ENCODE measurements at regions not wholly inside any gene's neighbourhood (a gene's known extent, or its start where the extent isn't known, plus 50 kb on each side); places are given as distances from the start of the nearest gene placed in this dataset.

DNA sequence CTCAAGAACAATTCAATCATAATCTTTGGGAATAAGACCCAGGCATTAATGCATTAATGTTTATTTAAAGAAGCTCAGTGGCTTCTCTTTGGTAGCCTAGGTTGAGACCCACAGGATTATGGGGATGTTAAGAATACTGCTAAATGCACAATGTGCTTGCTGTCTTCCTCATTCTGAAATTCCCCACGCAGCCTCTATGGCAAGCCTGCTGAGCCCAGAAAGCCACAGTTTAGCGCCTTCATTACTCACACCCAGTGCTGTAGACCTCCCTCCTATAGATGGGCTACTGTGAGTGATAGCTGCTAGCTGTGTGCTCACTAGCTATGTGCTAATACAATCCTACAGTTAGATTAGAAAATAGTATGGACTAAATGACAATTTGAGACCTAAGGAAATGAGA, 90.6 kb downstream of the TNFSF13B start:
- DNase-seq: no peak

DNA sequence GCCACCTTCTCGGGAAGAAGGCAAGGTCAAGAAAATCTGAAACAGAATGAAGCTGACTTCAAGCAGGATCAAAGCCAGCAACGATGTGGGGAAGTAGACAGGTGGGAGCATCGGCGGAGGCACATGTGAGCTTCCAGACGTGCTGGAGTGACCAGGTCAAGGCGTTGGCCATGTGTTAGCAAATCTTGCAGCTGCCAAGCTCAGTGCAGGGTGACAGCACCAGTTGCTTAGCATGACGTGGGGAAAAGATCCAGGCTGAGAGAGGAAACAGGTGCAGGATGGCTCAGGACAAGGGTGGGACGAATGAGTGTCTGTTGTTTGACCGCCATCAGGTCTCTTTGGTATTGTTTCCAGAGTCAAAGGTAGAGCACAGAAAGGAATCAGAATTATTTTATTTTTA, 92.3 kb downstream of the TNFSF13B start:
- DNase-seq: no peak

DNA sequence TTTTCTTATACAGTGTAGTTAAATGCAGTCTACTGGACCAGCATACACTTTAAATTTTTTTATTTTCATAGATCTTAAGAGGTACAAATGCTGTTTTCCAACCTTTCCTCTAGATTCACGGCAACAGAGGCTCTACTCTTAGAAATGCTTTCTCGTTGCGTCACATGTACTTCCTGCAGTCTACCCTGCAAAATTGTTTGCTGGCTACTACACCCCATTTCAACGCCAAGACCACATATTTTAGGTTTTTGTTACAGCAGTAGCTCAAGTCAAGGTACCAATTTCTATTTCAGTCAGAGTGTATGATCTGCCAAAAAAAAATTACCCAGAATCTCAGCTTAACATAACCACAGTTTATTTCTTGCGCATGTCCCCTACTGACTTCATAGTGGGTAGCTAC, 94.1 kb downstream of the TNFSF13B start:
- DNase-seq: no peak

DNA sequence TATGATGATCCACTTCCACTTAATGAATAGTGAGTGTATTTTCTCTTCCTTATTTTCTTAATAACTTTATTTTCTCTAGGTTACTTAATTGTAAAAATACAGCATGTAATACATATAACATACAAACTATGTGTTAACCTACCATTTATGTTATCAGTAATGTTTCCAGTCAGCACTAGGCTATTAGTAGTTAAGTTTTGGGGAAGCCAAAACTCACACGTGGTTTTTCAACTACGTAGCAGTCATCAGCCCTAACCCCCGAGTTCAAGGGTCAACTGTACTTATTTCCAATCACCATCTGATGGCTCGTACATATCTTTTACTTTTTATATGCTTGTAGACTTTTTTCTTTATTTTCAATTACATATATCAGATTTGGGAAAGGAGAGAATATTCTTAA, 95.7 kb downstream of the TNFSF13B start:
- DNase-seq: no peak

DNA sequence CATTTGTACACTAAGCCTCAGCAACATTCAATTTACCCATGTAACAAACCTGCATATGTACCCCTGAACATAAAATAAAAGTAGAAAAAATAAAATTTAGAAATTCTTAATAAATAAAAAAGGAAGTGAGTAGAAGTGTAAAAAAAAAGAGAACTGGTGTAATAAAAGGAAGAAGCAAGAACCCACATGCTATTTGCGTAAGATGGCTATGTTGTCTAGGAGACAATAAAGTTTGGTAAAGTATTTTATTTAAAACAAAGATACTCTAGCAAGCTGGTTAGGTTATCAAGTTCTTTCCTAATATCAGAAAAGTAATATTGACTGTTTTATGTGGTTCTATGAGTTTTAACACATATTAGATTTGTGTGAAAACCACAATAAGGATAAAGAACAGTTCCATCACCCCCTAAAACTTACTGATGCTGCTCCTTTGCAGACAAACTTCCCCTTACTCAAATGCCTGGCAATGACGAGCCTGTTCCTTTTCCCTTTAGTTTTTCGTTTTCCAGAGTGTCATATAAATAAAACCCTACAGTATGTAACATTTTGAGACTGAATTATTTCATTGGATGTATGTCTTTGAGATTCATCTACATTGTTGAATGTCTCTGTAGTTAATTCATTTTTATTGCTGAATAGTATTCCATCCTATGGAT, 98.9 kb downstream of the TNFSF13B start:
- no peak for DNase-seq

DNA sequence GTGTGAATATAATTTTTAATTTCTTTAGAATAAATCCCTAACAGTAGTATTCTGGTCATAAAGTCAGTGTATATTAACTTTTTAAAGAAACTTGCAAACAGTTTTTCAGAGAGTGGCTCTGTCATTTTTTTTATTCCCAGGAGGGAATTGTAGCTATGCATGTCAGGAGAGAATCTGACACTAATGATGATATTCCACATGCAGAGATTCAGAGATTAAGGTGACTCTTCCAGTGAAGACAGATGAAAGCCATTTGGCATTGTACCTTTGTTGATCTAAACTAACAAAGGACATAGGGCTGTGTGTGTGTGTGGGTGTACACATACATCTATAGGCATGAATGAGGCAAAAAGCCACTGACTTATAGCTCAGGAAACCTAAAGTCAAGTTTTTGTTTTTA, 99.9 kb downstream of the TNFSF13B start:
- no peak for DNase-seq

DNA sequence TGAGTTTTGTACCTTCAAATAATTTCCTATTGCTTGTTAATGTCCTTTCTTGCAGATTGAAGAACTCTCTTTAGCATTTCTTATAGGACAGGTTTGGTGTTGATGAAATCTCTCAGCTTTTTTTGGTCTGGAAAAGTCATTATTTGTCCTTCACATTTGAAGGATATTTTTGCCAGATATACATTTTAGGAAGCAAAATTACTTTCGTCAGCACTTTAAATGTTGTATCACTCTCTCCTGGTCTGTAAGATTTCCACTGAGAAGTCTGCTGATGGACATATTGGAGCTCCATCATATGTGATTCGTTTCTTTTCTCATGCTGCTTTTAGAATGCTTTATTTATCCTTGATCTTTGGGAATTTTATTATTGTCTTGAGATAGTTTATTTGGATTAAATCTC, 105.5 kb downstream of the TNFSF13B start:
- no peak for DNase-seq

DNA sequence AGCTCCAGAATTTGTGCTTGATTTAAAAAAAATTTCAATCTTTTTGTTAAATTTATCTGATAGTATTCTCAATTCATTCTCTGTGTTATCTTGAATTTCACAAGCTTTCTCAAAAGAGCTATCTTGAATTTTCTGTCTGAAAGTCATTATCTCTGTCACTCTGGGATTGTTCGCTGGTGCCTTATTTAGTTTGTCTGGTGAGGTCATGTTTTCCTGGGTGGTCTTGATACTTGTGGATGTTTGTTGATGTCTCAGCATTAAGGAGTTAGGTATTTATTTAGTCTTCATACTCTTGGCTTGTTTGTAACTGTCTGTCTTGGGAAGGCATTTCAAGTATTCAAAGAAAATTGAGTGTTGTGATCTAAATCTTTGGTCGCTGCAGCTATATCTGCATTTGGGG, 106.3 kb downstream of the TNFSF13B start:
- no peak for DNase-seq

DNA sequence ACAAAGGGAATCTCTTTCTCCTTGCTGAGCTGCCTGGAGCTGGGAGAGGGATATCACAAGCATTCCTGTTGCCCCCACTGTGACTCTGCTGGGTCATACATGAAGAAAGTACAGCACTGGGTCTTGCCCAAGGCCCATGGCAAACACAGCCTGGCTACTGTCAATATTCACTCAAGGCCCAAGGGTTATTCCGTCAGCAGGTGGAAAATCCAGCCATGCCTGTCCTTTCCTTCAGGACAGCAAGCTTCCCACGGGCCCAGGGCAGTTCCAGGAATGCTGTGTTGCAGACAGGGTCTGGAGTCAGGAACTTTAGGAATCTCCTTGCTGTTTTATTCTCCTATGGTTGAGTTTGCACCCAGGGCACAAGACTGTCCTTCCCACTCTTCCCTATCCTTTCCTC, 106.8 kb downstream of the TNFSF13B start:
- no peak for DNase-seq

DNA sequence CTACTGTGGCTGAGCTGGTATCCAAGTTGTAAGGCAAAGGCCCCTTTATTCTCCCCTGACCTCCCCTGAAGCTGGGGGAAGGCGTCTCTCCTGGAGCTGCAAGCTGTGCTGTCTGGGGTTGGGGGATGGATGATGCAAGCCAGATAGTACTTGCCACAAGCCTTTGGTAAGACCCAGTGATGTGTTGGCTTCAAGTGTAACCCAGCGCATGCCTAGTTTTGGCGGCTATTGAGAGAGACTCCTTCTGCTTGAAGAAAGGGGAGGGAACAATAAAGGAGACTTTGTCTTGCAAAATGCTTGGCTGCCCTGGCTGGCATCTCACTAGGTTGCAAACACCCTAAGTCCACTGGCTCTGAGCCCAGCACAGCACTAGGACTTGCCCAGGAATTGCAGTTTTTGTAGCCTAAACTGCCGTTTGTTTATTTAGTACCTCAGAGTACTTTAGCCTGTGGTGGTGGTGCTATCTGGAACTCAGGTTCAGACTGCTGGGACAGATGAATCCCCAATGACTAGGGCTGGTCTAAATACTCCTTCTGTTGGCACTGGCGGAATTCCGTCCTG, 108.2 kb downstream of the TNFSF13B start:
- DNase-seq: no peak

DNA sequence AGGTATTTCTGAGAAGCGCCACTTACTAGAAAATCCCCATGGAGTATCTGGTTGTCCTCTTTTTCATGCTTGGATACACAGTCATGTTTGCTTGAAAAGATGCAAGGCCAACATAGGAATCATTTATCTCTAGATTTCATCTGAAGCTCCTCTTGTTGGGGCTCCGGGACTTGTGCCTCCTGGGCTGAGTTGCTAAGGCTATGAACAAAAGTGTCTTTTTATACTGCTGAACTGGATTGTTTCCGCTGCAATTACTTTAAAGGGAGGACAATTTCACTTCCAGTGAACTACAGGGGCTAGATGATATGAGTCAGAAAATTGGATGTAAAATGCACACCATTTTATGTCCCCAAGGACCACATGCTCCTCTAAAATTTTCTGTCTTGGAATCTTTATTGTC, 114.1 kb downstream of the TNFSF13B start:
- DNase-seq: no peak

DNA sequence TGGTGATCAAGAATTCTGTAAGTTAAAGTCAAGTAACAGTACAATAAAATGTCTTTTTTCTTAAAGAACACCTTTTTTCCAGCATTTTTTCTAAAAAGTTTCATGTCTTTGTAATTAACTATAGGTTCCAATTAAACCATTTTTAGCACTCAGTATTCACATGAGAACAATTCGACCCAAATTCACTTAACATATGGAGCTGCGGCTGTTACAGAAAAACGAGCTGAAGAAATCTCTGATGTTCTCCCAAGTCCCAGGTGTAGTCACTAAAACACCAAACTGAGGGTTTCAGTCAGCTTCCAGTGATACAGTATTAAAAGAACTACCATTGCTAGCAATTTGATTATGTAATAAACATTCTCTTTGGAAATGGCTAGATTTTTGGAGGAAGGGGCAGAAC, 117.6 kb downstream of the TNFSF13B start:
- DNase-seq: no peak

DNA sequence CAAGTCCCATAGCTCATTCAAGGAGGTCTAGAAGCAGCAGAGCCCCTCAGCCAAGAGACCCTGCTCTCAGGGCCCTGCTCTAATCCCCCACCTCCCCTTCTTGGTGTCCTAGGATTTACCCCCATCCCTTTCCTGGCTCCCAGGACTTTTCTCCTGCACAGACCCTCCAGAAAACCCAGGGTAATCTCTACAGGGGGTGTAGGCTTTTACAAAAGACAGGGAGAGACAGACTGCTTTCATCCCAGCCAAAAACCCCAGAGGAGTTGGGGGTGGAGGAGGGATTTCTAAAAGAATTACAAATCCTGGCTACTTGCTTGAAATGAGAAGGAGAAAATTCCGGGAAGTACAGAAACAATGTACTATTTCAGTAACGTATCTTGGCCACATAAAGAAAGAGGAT, 133.3 kb downstream of the TNFSF13B start:
- DNase-seq: no peak

DNA sequence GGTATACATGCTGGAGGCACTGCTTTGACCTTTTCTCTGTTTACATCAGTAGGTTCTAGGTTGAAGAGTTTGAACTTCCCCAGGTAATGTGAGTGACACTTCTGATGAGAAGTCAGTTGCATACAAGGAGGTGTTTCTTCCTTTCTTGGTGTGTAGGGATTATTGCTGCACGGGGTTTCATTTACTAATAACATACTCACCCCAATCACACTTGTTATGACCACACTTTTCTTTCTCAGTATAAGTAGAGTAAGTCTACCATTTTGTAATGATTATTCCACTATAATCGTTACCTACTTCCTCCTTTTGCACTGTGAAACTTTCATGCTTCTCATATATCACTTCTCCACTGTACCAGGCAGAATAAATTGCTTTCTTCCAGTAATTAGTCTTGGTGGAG, 138.0 kb downstream of the TNFSF13B start:
- DNase-seq: no peak

DNA sequence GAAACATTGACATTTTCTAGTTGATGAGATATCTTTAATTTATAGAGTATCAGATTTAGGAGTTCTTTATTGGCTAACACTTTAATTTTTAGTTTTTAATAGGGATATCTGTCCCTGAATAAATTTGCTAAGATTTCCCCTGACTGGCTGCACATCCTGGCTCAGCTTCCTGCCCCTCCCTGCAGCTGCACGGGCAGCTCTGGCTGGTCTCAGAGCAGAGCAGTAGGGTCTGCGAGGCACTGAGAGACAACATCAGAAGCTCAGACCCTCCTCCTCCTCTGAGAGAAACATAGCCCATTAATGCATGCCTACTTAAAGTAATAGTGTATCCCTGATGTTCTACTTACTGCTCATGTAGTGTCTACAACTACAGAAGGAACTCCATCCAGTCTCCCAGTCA, 139.2 kb downstream of the TNFSF13B start:
- DNase-seq: no peak

DNA sequence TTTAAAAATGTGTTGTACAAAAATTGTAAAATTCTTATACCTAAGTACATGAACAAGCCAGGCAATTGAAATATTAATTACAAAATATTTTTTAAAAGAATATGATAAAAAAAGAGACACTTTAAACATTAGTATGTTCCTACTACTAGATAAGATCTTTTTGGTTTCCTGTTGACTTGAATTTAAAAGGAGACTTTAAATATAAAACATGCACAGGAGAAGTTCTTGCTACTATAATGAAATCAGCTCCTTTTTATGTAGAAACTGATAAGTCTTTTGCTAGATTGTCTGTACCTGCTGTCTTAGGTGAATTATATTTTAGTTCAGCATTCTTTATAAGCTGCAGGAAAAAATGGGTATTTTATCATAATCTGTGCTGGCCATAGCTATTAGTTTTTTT, 140.2 kb downstream of the TNFSF13B start:
- no peak for DNase-seq

DNA sequence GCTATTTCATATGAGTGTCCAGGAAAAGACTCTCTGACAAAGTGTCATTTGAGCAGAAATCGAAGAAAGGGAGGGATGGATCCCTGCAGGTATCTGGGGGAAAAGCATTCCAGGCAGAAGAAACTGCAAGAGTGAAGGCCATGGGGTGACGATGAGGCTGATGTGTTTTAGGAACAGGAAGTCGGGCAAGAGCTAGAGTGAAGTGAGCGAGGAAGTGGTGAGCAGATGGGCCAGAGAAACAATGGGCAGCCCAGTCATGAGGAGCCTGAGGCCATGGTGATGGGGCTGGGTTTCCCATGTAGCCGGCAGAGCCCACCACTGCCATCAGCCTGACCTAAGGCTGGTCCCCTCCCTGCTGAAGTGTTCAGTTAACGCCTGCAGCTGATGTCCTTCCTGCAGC, 150.2 kb downstream of the TNFSF13B start:
- DNase-seq: no peak

DNA sequence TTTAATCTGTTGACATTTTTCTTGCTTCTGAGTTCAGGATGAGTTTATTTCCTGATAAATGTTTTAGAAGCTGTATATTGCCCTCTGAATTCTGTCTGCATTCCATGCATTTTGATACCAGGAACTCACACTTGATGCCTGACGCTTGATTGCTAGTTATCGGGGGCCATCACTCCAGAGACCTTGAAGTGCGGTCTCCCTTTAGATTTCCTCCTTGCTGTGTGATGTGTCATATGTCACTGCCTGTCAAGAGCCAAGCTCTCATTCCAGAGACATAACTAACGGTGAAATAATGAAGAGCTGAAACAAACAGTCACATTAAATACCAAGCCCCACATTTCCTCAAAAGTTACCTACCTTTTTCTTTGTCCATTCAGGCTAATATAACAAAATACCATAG, 155.5 kb downstream of the TNFSF13B start:
- no peak for DNase-seq

DNA sequence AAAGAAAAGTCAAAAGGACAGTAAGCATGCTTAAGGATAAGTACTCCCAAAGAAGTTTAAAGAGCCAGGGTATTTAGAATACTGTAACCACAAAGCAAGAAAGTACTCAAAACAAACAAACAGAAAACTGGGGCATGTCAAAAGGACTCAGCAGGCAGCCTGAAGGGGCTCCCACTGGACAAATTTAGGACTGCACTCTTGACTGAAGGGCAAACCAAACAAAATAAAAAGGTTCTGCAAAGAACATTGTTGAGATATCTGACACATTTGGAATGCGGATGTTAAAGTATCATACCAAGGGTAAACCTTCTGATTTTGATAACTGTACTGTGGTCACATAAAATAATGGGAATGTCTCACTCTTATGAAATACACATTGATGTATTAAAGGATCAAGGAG, 157.4 kb downstream of the TNFSF13B start:
- no peak for DNase-seq

DNA sequence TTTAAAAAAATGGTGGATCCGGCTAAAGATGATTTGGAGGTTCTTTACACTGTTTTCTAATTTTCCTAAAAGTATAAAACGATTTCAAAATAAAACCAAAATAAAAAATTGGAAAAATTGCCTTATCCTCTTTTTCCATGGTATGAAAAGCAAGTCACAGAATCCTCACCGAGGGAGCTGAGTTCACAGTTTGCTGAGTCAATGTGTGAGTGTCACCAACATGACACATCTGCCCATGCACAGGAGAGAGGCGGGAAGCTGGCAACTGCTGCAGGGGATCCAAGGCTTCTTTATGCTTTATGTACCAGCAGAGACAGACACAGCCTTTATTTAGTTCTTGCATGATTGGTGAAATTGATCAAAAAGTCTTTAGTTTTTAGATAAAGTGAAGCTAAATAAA, 157.8 kb downstream of the TNFSF13B start:
- no peak for DNase-seq

DNA sequence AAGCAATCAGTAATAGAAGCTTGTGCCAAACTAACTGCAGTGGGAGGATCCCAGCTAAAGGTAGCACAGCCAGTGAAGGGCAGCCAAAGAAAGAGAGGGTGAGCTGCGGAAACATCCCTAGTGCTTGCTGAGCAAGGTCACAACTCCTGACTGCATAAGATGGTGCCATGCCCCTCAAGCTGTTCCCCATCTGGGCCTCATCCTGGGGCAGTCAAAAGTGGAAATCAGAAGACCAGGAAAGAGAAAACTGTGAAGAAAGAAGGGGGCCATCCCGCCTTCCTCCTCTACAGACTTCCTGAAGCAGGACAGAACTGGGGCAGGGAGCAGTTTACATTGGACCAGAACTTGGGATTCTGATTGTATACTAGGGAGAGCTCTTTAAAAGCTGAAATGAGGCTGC, 159.2 kb downstream of the TNFSF13B start:
- DNase-seq: no peak

DNA sequence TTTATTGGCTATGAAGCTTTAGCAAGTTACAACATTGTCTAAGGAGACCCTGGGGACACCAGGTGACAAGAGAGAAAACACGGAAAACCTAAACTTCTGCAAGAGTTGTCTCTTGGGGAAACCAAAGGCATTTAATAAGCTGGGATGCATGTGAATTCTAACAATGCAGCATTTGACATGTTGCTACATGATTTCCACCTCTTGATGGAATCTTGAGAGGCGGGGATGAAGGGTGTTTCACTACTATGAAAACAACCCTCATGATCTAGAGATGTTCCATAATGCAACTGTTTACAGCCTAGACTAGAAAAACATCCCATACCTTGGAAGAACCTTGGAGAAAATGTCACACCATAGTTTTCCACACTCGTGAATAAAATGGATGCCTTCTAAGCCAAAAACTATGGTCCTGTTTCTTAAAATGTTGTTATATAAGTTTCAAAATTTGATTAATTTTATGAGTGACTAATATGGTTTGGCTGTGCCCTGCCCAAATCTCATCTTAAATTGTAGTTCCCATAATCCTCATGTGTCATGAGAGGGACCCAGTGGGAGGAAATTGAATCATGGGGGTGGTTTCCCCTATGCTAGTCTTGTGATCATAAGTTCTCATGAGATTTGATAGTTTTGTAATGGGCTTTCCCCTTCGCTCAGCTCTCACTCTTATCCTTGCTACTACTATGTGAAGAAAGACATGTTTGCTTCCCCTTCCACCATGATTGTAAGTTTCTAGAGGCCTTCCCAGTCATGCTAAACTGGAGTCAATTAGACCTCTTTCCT, 164.6 kb downstream of the TNFSF13B start:
- DNase-seq: no peak

DNA sequence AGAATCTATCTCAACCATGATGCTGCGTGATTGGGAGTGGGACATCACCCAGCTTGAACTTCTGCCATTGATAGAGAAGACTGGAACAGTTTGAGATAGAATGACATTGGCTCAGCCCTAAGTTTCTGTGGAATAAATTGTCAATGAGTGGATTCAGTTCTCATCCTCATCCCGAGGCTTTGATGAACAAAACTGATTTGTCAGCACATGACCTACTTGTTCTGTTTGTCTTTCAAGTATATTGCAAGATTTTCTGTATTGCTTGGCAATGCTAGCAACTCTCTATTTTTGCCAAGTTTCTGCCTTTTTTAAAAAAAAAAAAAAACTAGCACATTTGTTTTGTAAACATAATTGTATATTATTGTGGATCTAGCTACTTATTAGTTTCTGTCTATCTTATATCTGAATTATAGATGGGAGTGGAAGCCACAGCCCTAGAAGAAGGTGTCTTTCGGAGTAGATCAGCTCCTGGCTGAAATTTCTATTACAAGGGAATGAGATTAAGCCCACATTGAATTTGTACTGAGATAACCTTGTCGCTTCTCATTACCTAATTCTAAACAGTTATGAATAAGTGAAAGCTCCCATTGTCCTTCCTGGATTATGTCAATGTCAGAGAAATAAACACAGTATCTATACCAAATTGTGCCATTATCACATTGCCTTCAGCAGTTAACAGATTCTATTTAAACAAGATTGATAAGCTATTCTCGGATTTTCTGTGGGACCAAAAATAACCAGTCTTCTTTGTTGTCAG, 166.1 kb downstream of the TNFSF13B start:
- DNase-seq: no peak

DNA sequence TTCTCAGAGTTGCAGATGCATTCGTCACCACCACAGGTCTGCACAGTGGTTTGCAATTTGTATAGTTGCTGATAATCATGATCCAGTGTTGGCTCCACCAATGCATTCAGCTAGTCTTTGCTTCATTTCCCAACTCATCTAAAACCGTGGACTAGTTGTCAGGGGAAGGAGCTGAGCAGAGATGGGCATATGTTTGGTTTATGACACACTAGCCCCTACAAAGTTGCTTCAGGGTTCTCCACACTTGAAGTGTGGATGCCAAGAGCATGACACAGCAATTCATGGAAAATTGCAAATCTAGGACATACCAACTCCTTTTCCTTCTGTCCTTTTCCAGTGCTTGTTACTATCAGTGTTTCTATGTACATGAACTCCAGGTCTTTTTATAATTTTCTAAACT, 168.0 kb downstream of the TNFSF13B start:
- no peak for DNase-seq
